Ovary (tissue), 7 donors: ENCODE measurements at regions not wholly inside any gene's neighbourhood (a gene's known extent, or its start where the extent isn't known, plus 50 kb on each side); places are given as distances from the start of the nearest gene placed in this dataset.

Experiments used
- DNase-seq, 5 donors: peaks; one replicate each; pipeline ENCODE4 v3.0.0-alpha.2; 2019 to 2020
- H3K27ac ChIP-seq, 2 donors: fragments of 200-600 bp; one replicate each; pipeline versions ENCODE4 v1.5.1 to v1.8.0; 2019 to 2022
- H3K27me3 ChIP-seq: fragments of 200-600 bp; one replicate; pipeline ENCODE4 v1.8.0; 2022
- H3K36me3 ChIP-seq: fragments of 200-600 bp; sonication (generic); one replicate; pipeline ENCODE4 v1.5.1; 2019
- H3K4me1 ChIP-seq: one replicate; pipeline ENCODE4 v1.8.1; 2013; ENCODE audit warnings: mild to moderate bottlenecking, moderate library complexity; ENCODE audit not compliant: insufficient read depth
- H3K4me3 ChIP-seq: fragments of 200-600 bp; sonication (generic); one replicate; pipeline ENCODE4 v1.5.1; 2017
- H3K9me3 ChIP-seq, 2 donors: fragments of 200-600 bp in 1 of 2; sonication (generic) in 1 of 2; one replicate each; pipeline versions ENCODE4 v1.5.1 to v1.8.1; 2013 to 2019; ENCODE audit warnings: mild to moderate bottlenecking in 1 of 2, moderate library complexity in 1 of 2
- CTCF ChIP-seq, 3 donors: fragments of 450-650 bp in 2 of 3; fragments of 200-600 bp in 1 of 3; IDR thresholded peaks; one replicate each; pipeline versions ENCODE4 v1.5.1 to v1.8.0; 2016 to 2022; ENCODE audit warnings: antibody characterized with exemption in 3 of 3, mild to moderate bottlenecking in 1 of 3
- EP300 ChIP-seq: sonication (generic); formaldehyde crosslinking; IDR thresholded peaks from one replicate; pipeline ENCODE4 v1.6.1; 2017; ENCODE audit warnings: antibody characterized with exemption
- POLR2A ChIP-seq: fragments of 450-650 bp; IDR thresholded peaks from one replicate; pipeline ENCODE4 v1.6.1; 2017; ENCODE audit warnings: antibody characterized with exemption, mild to moderate bottlenecking, moderate library complexity
- WGBS, 3 donors: extraction: QIAGEN DNeasy Blood & Tissue Kit in 1 of 3; methylation state at CpG; one replicate each; pipeline versions ENCODE4 v1.1.5 to v1.1.7; 2013 to 2017; 5-methylcytosine and 5-hydroxymethylcytosine counted together
- intact Hi-C, 4 donors: fragments of 100-400 bp; cut with DNase I; formaldehyde crosslinking; loops; one replicate each; pipeline versions ENCODE4 v1.11.0 to v1.15.1; 2022 to 2023
- donor health status: DM: no; HTN: no; CAD: no; lungs with moderate emphysema.
- donor health status: DM: no; HTN: no; CAD: no.
- donor health status: Bipolar disorder and iron deficiency.
- donor health status: DM: no; HTN: no; CAD: no.
- donor health status: DM: yes; HTN: yes; CAD: no.

- no peak overlapping the region for H3K27ac ChIP-seq
- no peaks in the 10 kb centered on the region for H3K27me3 ChIP-seq
- WGBS, 3 donors = 92 to 95% (median 95%) methylated on average over 8 of the region's 8 CpGs
- H3K4me3 ChIP-seq = no peak overlapping the region
- no peak for TF ChIP-seq POLR2A
- no peak for TF ChIP-seq CTCF (IDR thresholded peaks at IDR 0.05)
- TF ChIP-seq EP300 = no peak
- intact Hi-C loops = no loop called here
- no peak for DNase-seq
- H3K4me1 ChIP-seq = no peaks in the 10 kb centered on the region
- H3K36me3 ChIP-seq = no peaks in the 10 kb centered on the region
- no peaks in the 10 kb centered on the region for H3K9me3 ChIP-seq
Observed at GRCh38 chr13:105642511-105642958, 892.9 kb downstream of the EFNB2 start.

GRCh38 chr13:105641121-105641520, 894.3 kb downstream of the EFNB2 start:
- Histone ChIP-seq H3K27ac (no peak overlapping the region), H3K36me3 (no peaks in the 10 kb centered on the region), H3K4me3 (no peak overlapping the region), H3K4me1 (no peaks in the 10 kb centered on the region), H3K27me3 (no peaks in the 10 kb centered on the region), H3K9me3 (no peaks in the 10 kb centered on the region)
- intact Hi-C loops = no loop called here
- WGBS, 3 donors = 73 to 78% (median 77%) methylated on average over 5 of the region's 5 CpGs
- DNase-seq = no peak
- TF ChIP-seq CTCF (IDR thresholded peaks at IDR 0.05) (no peak), POLR2A (no peak), EP300 (no peak)

- no peaks in the 10 kb centered on the region for H3K36me3 ChIP-seq
- no peak for DNase-seq
- intact Hi-C loops = no loop called here
- no peaks in the 10 kb centered on the region for H3K27me3 ChIP-seq
- no peaks in the 10 kb centered on the region for H3K4me1 ChIP-seq
- H3K27ac ChIP-seq = no peak overlapping the region
- H3K4me3 ChIP-seq = no peak overlapping the region
- 93 to 95% (median 93%) methylated on average over 3 of the region's 3 CpGs for WGBS, 3 donors
- no peaks in the 10 kb centered on the region for H3K9me3 ChIP-seq
- TF ChIP-seq EP300 (no peak), CTCF (IDR thresholded peaks at IDR 0.05) (no peak), POLR2A (no peak)
Observed at GRCh38 chr13:105638426-105638825, 897.0 kb downstream of the EFNB2 start.

- intact Hi-C loops = no loop called here
Observed at GRCh38 chr13:105634059-105634458, 901.4 kb downstream of the EFNB2 start.

GRCh38 chr13:105630431-105630830, 905.0 kb downstream of the EFNB2 start:
- H3K27ac ChIP-seq = no peak overlapping the region
- no peak overlapping the region for H3K4me3 ChIP-seq
- no peaks in the 10 kb centered on the region for H3K9me3 ChIP-seq
- intact Hi-C loops = no loop called here
- 86 to 89% (median 87%) methylated on average over 6 of the region's 6 CpGs for WGBS, 3 donors
- H3K36me3 ChIP-seq = no peaks in the 10 kb centered on the region
- no peaks in the 10 kb centered on the region for H3K4me1 ChIP-seq
- no peaks in the 10 kb centered on the region for H3K27me3 ChIP-seq
- no peak for TF ChIP-seq EP300
- no peak for TF ChIP-seq CTCF (IDR thresholded peaks at IDR 0.05)
- TF ChIP-seq POLR2A = no peak
- no peak for DNase-seq

More at GRCh38 chr13:105634059-105634458, 901.4 kb downstream of the EFNB2 start:
- Histone ChIP-seq H3K27ac (no peak overlapping the region), H3K36me3 (no peaks in the 10 kb centered on the region), H3K4me3 (no peak overlapping the region), H3K9me3 (no peaks in the 10 kb centered on the region), H3K27me3 (no peaks in the 10 kb centered on the region), H3K4me1 (no peaks in the 10 kb centered on the region)
- TF ChIP-seq POLR2A = no peak
- 89 to 97% (median 92%) methylated on average over 2 of the region's 2 CpGs for WGBS, 3 donors
- no peak for DNase-seq
